OCI-LY1 (cell line): ENCODE measurements at regions not wholly inside any gene's neighbourhood (a gene's known extent, or its start where the extent isn't known, plus 50 kb on each side); places are given as distances from the start of the nearest gene placed in this dataset.

ENCODE experiments used
- EZH2 ChIP-seq: fragments of 200-600 bp; sonication (generic), shearing (Covaris generic); IDR thresholded peaks from 2 replicates; pipeline ENCODE4 v1.8.0; 2017; ENCODE audit warnings: borderline replicate concordance, mixed run types, mild to moderate bottlenecking, antibody characterized with exemption, low read length, moderate library complexity, mixed read lengths
- TF ChIP-seq, protein P1 (sequence below): fragments of 200-600 bp; sonication (generic), shearing (Covaris generic); IDR thresholded peaks from 2 replicates; pipeline ENCODE4 v1.5.1; 2017; ENCODE audit warnings: mild to moderate bottlenecking, antibody characterized with exemption, low read length, moderate library complexity, mixed read lengths

DNA sequence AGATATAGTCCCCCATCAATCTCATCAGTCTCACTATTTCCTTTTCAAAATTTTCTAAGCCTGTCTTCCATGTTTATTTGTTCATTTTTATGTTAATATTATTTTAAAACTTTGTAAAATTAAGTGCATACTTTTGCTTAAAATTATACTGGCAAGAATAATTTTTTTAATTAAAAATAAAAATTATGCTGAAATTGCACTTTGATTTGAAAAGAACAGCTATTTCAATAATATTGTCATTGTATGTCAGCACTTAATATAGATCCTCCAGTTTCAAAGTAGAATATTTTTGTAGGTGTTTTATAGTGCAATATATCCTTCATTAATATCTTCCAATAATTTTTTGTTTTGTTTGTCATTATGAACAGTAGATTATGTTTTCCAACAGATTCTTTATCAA lies 99.0 kb upstream of the MAGI2 start:
- TF ChIP-seq, protein P1, sequence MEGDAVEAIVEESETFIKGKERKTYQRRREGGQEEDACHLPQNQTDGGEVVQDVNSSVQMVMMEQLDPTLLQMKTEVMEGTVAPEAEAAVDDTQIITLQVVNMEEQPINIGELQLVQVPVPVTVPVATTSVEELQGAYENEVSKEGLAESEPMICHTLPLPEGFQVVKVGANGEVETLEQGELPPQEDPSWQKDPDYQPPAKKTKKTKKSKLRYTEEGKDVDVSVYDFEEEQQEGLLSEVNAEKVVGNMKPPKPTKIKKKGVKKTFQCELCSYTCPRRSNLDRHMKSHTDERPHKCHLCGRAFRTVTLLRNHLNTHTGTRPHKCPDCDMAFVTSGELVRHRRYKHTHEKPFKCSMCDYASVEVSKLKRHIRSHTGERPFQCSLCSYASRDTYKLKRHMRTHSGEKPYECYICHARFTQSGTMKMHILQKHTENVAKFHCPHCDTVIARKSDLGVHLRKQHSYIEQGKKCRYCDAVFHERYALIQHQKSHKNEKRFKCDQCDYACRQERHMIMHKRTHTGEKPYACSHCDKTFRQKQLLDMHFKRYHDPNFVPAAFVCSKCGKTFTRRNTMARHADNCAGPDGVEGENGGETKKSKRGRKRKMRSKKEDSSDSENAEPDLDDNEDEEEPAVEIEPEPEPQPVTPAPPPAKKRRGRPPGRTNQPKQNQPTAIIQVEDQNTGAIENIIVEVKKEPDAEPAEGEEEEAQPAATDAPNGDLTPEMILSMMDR = no peak
- no peak for TF ChIP-seq EZH2
